Prostate gland (tissue), 2 donors: ENCODE measurements at regions not wholly inside any gene's neighbourhood (a gene's known extent, or its start where the extent isn't known, plus 50 kb on each side); places are given as distances from the start of the nearest gene placed in this dataset.

Source experiments
- CTCF ChIP-seq, 4 experiments: fragments of 200-600 bp in 2 of 4; fragments of 450-650 bp in 2 of 4; sonication (generic) in 2 of 4; IDR thresholded peaks; 1 replicate in 3 of 4; 2 replicates in 1 of 4; pipeline ENCODE4 v1.5.1; 2016 to 2019; ENCODE audit warnings: antibody characterized with exemption in 4 of 4, mild to moderate bottlenecking in 2 of 4, moderate library complexity in 2 of 4
- POLR2A ChIP-seq: fragments of 450-650 bp; IDR thresholded peaks from one replicate; pipeline ENCODE4 v1.6.1; 2016; ENCODE audit warnings: antibody characterized with exemption, mild to moderate bottlenecking
- POLR2AphosphoS5 ChIP-seq: sonication (generic); formaldehyde crosslinking; IDR thresholded peaks from one replicate; pipeline ENCODE4 v1.6.1; 2017; ENCODE audit warnings: antibody characterized with exemption

DNA sequence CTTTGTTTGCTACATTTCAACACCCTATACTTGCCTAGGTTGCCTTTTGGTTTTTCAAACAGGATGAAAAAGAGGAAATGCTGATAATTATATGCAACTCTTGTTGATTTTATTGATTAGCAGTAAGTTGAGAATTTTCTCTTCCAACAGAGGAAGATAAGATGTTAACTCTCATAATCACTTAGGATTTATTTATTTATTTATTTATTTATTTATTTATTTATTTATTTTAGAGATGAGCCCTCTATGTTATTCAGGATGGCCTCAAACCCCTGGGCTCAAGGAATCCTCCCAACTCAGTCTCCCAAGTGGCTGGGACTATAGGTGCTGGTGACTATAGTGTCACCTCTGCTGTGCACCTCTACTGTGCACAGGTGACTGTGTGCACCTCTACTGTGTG is 111.4 kb upstream of the GLS start:
- no peak for TF ChIP-seq CTCF (IDR thresholded peaks at IDR 0.05)
- no peak for TF ChIP-seq POLR2A
- TF ChIP-seq POLR2AphosphoS5 = no peak
